22Rv1 (cell line): ENCODE measurements at regions not wholly inside any gene's neighbourhood (a gene's known extent, or its start where the extent isn't known, plus 50 kb on each side); places are given as distances from the start of the nearest gene placed in this dataset.

Source experiments
- H3K27ac ChIP-seq: fragments of 450-650 bp; 2 replicates; pipeline ENCODE4 v1.5.1; 2017
- ZFX ChIP-seq: fragments of 450-650 bp; IDR thresholded peaks from 2 replicates; pipeline ENCODE4 v1.6.1; 2017; ENCODE audit warnings: antibody characterized with exemption, borderline replicate concordance
- TF ChIP-seq, protein P1 (sequence below): fragments of 450-650 bp; IDR thresholded peaks from 2 replicates; pipeline ENCODE4 v1.5.1; 2017; ENCODE audit warnings: mild to moderate bottlenecking

DNA sequence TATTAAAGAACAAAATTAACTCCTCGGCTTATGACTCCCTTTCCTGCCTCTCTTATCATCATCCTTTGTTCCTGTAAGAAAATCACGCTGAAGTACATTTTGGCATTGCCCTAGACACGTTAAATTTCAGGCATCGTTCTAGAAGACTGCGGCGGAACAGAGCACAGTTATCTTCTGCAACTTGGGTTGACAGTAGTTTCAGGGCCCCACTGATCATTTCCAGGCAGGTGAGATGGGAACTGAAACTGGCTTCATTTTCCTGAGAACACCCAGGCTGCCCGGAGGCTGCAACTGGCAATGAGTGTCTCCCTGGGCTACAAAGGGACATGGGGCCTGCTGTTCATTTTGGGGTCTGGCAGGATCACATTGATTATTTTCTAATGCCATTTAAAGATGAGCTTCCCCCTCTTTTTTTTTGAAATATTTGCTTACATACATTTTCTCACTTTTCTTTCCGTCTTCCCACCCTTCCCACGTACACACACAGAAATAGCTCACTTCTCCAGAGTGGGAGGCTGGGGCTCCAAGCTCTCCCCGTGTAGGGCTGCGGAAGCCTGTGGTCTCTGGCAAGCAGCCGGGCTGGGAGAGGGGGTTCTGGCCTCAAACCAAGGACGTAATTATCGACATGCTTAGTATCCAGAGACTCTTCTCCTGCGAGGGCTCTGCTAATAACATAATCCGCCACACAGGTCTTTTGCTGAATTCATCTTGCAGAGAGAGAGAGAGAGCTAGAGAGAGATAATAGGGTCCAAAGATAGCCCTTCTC, 267.4 kb downstream of the ABHD5 start:
- TF ChIP-seq, protein P1, sequence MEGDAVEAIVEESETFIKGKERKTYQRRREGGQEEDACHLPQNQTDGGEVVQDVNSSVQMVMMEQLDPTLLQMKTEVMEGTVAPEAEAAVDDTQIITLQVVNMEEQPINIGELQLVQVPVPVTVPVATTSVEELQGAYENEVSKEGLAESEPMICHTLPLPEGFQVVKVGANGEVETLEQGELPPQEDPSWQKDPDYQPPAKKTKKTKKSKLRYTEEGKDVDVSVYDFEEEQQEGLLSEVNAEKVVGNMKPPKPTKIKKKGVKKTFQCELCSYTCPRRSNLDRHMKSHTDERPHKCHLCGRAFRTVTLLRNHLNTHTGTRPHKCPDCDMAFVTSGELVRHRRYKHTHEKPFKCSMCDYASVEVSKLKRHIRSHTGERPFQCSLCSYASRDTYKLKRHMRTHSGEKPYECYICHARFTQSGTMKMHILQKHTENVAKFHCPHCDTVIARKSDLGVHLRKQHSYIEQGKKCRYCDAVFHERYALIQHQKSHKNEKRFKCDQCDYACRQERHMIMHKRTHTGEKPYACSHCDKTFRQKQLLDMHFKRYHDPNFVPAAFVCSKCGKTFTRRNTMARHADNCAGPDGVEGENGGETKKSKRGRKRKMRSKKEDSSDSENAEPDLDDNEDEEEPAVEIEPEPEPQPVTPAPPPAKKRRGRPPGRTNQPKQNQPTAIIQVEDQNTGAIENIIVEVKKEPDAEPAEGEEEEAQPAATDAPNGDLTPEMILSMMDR = no peak
- no peak for TF ChIP-seq ZFX
- no peak overlapping the region for H3K27ac ChIP-seq

DNA sequence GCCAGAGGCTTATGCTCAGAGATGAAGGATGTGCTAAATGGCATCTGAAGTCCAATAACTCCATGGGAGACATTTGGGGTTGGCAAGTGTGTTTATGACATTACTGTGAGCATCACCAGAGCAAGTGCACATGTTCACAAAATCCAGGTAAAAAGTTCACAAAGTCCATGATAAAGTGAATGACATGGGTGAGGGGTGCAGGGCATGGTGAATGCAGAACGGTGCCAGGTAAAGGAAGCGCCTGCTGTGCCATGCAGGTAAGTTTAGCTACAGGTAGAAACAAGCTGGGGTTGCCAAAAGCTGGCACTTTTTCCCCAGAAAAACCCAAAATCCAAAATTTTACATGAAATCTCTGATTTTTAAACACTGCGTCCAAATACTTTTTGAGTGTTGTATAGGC, 268.2 kb downstream of the ABHD5 start:
- H3K27ac ChIP-seq = no peak overlapping the region
- TF ChIP-seq, protein P1 = no peak

DNA sequence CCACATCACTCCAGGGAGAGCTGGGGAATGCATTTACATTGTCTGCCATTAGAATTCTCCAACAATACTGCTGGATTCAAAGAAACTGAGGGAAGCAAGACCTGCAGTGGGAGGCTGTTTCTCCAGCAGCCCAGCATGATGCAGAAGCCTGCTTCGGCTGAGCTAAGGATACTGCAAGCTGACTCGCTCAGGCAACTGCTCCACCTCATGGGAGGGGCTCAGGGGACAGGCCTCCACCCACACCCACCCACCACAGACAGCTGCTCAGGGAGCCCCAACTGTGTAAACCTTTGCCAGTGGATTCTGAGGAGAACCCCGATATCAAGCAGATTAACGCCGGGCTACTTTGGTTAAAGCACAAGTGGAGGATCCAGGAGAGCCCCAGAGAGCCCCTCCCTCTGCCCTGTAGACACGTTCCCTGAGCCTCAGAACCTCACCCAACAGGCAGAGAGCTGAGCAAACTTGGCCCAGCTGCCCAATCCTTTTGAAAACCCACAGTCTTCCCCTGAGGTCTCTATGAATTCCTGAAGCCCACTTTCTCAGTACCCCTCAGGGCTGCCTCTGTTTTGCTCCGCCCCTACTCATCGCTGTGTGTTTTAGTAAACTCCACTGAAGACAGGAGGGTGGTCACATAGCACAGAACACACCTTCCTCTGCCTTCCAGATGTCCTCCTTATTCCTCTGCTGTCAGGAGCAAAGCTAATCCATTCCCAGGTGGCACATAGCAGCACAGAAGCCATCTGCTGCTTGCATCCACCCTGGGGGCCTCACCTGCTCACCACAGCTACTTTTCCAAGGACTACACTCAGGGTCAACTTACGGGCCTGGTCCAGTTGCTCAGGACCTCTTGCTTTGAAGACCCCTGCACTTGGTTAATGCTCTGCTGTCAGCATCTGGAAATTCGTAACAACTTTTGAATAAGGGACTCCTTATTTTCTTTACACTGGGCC, 269.0 kb downstream of the ABHD5 start:
- no peak for TF ChIP-seq ZFX
- TF ChIP-seq, protein P1 = no peak
- no peak overlapping the region for H3K27ac ChIP-seq

DNA sequence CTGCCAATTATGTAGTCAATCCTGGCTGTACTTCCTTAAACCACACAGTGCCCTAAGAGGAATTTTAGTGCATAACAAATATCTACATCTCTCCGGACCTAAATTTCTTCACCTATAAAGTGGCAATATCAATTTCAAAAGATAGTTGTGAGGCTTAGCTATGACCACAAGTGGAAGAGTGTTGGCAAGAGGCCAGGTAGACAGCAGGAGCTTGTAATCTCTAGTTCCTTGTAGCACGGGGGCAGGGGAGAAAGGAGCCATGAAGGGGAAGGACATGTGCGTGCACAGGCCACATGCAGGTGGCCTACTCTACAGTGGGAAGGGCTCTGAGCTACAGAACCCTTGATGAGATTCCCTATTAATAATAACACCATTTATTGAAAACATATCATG, 269.7 kb downstream of the ABHD5 start:
- no peak overlapping the region for H3K27ac ChIP-seq
- TF ChIP-seq, protein P1 = no peak
- no peak for TF ChIP-seq ZFX

DNA sequence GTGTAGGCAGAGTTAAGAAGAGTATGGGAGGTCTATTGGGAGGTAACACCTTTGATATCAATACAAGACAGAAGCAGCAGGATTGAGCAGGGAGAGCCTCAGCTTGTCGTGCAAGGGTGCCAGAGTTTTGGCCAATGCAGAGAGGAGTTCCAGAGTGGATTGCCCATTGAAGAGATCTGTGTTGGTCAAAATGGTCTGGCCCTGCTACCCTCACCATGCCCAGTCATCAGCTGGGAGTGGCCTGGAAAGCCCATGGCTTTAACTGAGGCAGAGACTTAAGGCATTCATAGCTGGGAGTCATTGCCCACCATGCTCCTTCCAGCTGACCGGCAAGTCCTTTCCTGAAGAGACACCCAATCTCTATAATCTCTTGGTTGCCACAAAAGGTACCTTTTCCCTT, 271.3 kb downstream of the ABHD5 start:
- TF ChIP-seq, protein P1 = no peak
- TF ChIP-seq ZFX = no peak
- no peak overlapping the region for H3K27ac ChIP-seq

DNA sequence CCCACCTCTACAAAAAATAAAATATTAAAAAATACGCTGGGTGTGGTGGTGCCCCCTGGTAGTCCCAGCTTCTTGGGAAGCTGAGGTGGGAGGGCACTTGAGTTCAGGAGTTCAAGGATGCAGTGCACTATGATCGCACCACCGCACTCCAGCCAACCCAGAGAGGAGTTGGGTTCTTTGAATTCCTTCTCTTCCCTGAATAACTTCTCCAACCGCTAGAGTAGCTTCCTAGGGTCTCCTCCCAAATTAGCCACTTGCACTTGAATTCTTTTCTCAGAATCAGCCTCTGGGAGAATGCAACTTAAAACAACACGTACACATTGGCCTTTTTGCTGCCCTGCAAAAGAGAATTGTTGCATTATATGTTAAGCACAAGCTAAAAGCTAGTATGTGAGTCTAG, 272.5 kb downstream of the ABHD5 start:
- H3K27ac ChIP-seq = no peak overlapping the region
- TF ChIP-seq, protein P1 = no peak
- no peak for TF ChIP-seq ZFX

DNA sequence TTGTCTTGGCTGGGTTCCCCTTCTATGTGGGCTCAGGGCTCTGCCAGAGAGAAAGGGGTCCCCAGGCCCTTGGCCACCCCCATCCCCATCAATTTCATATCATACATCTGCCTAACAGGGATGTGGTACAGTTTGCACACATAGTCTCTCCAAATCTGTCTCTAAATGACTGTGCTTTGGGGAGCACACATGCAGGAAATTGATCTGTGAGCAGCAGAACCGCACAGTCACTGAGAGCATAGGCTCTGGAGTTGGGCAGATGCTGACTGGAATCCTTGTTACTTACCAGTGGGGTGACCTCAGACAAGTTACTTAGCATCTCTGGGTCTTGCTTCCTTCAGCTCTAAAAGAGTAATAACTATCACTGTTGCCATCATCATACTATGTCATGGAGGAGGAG, 273.9 kb downstream of the ABHD5 start:
- no peak overlapping the region for H3K27ac ChIP-seq
- TF ChIP-seq, protein P1 = no peak
- no peak for TF ChIP-seq ZFX
